GM18511 (cell line): ENCODE measurements at regions not wholly inside any gene's neighbourhood (a gene's known extent, or its start where the extent isn't known, plus 50 kb on each side); places are given as distances from the start of the nearest gene placed in this dataset.
A peak's percentile ranks its signal among the peaks of the same experiment; 100 is the strongest.

Source experiments
- ATAC-seq: cut with Tn5 transposase; IDR thresholded peaks from one replicate; pipeline ENCODE4 v1.9.1; 2021; ENCODE audit warnings: mild to moderate bottlenecking, moderate library complexity; ENCODE audit not compliant: unreplicated experiment

GRCh38 chr2:3138621-3139020 is 239.0 kb downstream of the EIPR1 start:
- ATAC-seq: no peak

GRCh38 chr2:3137651-3138300 is 239.8 kb downstream of the EIPR1 start:
- no peak for ATAC-seq

GRCh38 chr2:3135676-3136075 is 241.9 kb downstream of the EIPR1 start:
- no peak for ATAC-seq

- ATAC-seq: no peak
These were observed 243.5 kb downstream of the EIPR1 start for GRCh38 chr2:3134026-3134571.

GRCh38 chr2:3132966-3133365 is 244.7 kb downstream of the EIPR1 start:
- ATAC-seq: no peak

GRCh38 chr2:3132466-3132865 is 245.2 kb downstream of the EIPR1 start:
- no peak for ATAC-seq

- ATAC-seq: no peak
These were observed 245.8 kb downstream of the EIPR1 start for GRCh38 chr2:3131636-3132326.

- no peak for ATAC-seq
These were observed 246.6 kb downstream of the EIPR1 start for GRCh38 chr2:3130889-3131635.

- ATAC-seq: no peak
These were observed 247.2 kb downstream of the EIPR1 start for GRCh38 chr2:3130444-3130843.

- ATAC-seq: peak; percentile 67
These were observed 247.8 kb downstream of the EIPR1 start for GRCh38 chr2:3129867-3130266.

GRCh38 chr2:3128786-3129185 is 248.8 kb downstream of the EIPR1 start:
- ATAC-seq: no peak

- peak; percentile 33 for ATAC-seq
These were observed 249.9 kb downstream of the EIPR1 start for GRCh38 chr2:3127710-3128109.

GRCh38 chr2:3126911-3127621 is 250.6 kb downstream of the EIPR1 start:
- peak; percentile 78 for ATAC-seq

GRCh38 chr2:3126171-3126910 is 251.3 kb downstream of the EIPR1 start:
- ATAC-seq: no peak

GRCh38 chr2:3125761-3126130 is 251.9 kb downstream of the EIPR1 start:
- ATAC-seq: no peak

- no peak for ATAC-seq
These were observed 252.4 kb downstream of the EIPR1 start for GRCh38 chr2:3125001-3125760.

- no peak for ATAC-seq
These were observed 255.1 kb downstream of the EIPR1 start for GRCh38 chr2:3122525-3122924.

- ATAC-seq: no peak
These were observed 256.0 kb downstream of the EIPR1 start for GRCh38 chr2:3121601-3122000.

GRCh38 chr2:3117650-3118216 is 259.9 kb downstream of the EIPR1 start:
- ATAC-seq: no peak
